B cell (primary cell): ENCODE measurements at regions not wholly inside any gene's neighbourhood (a gene's known extent, or its start where the extent isn't known, plus 50 kb on each side); places are given as distances from the start of the nearest gene placed in this dataset.

ENCODE experiments used
- ATAC-seq: fragments of 200-7000 bp; cut with Tn5 transposase; one replicate; pipeline ENCODE4 v1.10.0; 2021; ENCODE audit warnings: low read depth, mild to moderate bottlenecking, moderate number of reproducible peaks, moderate library complexity
- CTCF ChIA-PET: fragments of 350-600 bp; sonication (Branson Sonifier 250); formaldehyde crosslinking; loops from one replicate; lab custom pipeline; 2021; ENCODE audit warnings: antibody characterized with exemption, inconsistent platforms; lab: Charles Lee
- POLR2A ChIA-PET: fragments of 350-600 bp; sonication (Branson Sonifier 250); formaldehyde crosslinking; loops from one replicate; lab custom pipeline; 2021; ENCODE audit warnings: antibody characterized with exemption; lab: Charles Lee
- DNase-seq: peaks from one replicate; pipeline ENCODE4 v3.0.0; 2013
- H2AFZ ChIP-seq: 2 replicates; pipeline ENCODE4 v1.6.1; 2012; ENCODE audit warnings: mild to moderate bottlenecking, low read depth, low read length; ENCODE audit not compliant: insufficient read depth, poor library complexity, severe bottlenecking
- H3K27ac ChIP-seq, 2 donors: 1 replicate in 1 of 2; 2 replicates in 1 of 2; pipeline ENCODE4 v1.5.1; 2012 to 2013; ENCODE audit warnings: low read length in 2 of 2, mild to moderate bottlenecking in 2 of 2, moderate library complexity in 1 of 2
- H3K27me3 ChIP-seq, 4 experiments: fragments of 200-600 bp in 1 of 4; sonication (generic) in 1 of 4; replicated peaks in 1 of 4; 1 replicate in 2 of 4; 2 replicates in 2 of 4; pipeline versions ENCODE4 v1.6.1 to v1.7.0; 2013 to 2016; ENCODE audit warnings: low read length in 3 of 4, mild to moderate bottlenecking in 2 of 4, mixed read lengths in 1 of 4, moderate library complexity in 1 of 4; ENCODE audit not compliant: insufficient read depth in 4 of 4, control insufficient read depth in 3 of 4; ENCODE audit errors: control extremely low read depth in 1 of 4
- H3K36me3 ChIP-seq, 2 experiments: replicated peaks in 1 of 2; 1 replicate in 1 of 2; 2 replicates in 1 of 2; pipeline versions ENCODE4 v1.6.1 to v1.7.1; 2013; ENCODE audit warnings: low read length in 1 of 2; ENCODE audit not compliant: insufficient read depth in 2 of 2, control insufficient read depth in 1 of 2; ENCODE audit errors: control extremely low read depth in 1 of 2, extremely low read depth in 1 of 2
- H3K4me1 ChIP-seq, 2 donors: fragments of 200-600 bp in 1 of 2; sonication (generic) in 1 of 2; 1 replicate in 1 of 2; 2 replicates in 1 of 2; pipeline versions ENCODE4 v1.5.1 to v1.6.1; 2013 to 2017; ENCODE audit warnings: low read length in 2 of 2; ENCODE audit not compliant: control insufficient read depth in 2 of 2, insufficient read depth in 2 of 2
- H3K4me2 ChIP-seq: replicated peaks from 2 replicates; pipeline ENCODE3; 2012; ENCODE audit warnings: mild to moderate bottlenecking, low read depth, low read length; ENCODE audit not compliant: poor library complexity, severe bottlenecking
- H3K4me3 ChIP-seq, 5 experiments: fragments of 200-600 bp in 1 of 5; sonication (generic) in 1 of 5; 1 replicate in 3 of 5; 2 replicates in 2 of 5; pipeline versions ENCODE4 v1.5.1 to v1.7.0; 2011 to 2016; ENCODE audit warnings: low read length in 4 of 5, mild to moderate bottlenecking in 4 of 5, low read depth in 2 of 5, control low read depth in 1 of 5, moderate library complexity in 1 of 5; ENCODE audit not compliant: insufficient read depth in 1 of 5; ENCODE audit errors: control extremely low read depth in 1 of 5, extremely low read depth in 1 of 5
- H3K79me2 ChIP-seq: fragments of 200-600 bp; sonication (generic); one replicate; pipeline ENCODE4 v1.6.0; 2016; ENCODE audit warnings: low read length; ENCODE audit not compliant: control insufficient read depth, insufficient read depth
- H3K9ac ChIP-seq: fragments of 200-600 bp; sonication (generic); 2 replicates; pipeline ENCODE4 v1.6.1; 2017; ENCODE audit warnings: mild to moderate bottlenecking, low read length, moderate library complexity
- H3K9me3 ChIP-seq, 3 donors: one replicate each; pipeline versions ENCODE4 v1.6.1 to v1.7.1; 2013; ENCODE audit warnings: low read length in 2 of 3; ENCODE audit not compliant: control insufficient read depth in 2 of 3, insufficient read depth in 1 of 3; ENCODE audit errors: control extremely low read depth in 1 of 3
- H4K20me1 ChIP-seq: 2 replicates; pipeline ENCODE4 v1.6.0; 2012; ENCODE audit warnings: mild to moderate bottlenecking, low read length; ENCODE audit not compliant: insufficient read depth, control insufficient read depth, poor library complexity, severe bottlenecking
- H3K27ac Mint-ChIP-seq: one replicate; pipeline ENCODE4 v1.8.0; 2021; ENCODE audit warnings: mixed read lengths
- H3K27me3 Mint-ChIP-seq: one replicate; pipeline ENCODE4 v1.8.0; 2021; ENCODE audit warnings: mixed read lengths
- H3K4me1 Mint-ChIP-seq: one replicate; pipeline ENCODE4 v1.8.0; 2021; ENCODE audit warnings: mixed read lengths
- H3K4me3 Mint-ChIP-seq: one replicate; pipeline ENCODE4 v1.8.0; 2021; ENCODE audit warnings: mixed read lengths
- H3K9me3 Mint-ChIP-seq: one replicate; pipeline ENCODE4 v1.8.0; 2022; ENCODE audit warnings: mixed read lengths; ENCODE audit not compliant: insufficient read depth
- CTCF ChIP-seq: fragments of 200-600 bp; IDR thresholded peaks from one replicate; pipeline ENCODE4 v1.8.0; 2022; ENCODE audit warnings: antibody characterized with exemption, mild to moderate bottlenecking
- EZH2 ChIP-seq: IDR thresholded peaks from 2 replicates; pipeline ENCODE4 v1.6.1; 2012; ENCODE audit warnings: borderline replicate concordance, low read depth, mild to moderate bottlenecking, moderate library complexity, low read length; ENCODE audit not compliant: insufficient read depth, poor library complexity, severe bottlenecking
- WGBS: methylation state at CpG from one replicate; pipeline ENCODE4 v1.1.5; 2013; ENCODE audit warnings: missing lambda C conversion rate; ENCODE audit not compliant: insufficient coverage; 5-methylcytosine and 5-hydroxymethylcytosine counted together
- intact Hi-C: fragments of 100-400 bp; cut with micrococcal nuclease; formaldehyde crosslinking; loops from one replicate; pipeline ENCODE4 v1.10.0; 2022

- 94% methylated on average over 9 of the region's 15 CpGs for WGBS
- Histone ChIP-seq H2AFZ (no peak overlapping the region), H3K4me3 (no peak overlapping the region), H3K27me3 (no peaks in the 10 kb centered on the region), H3K27ac (no peak overlapping the region), H3K4me2 (no peak overlapping the region), H3K79me2 (no peaks in the 10 kb centered on the region), H3K4me1 (no peaks in the 10 kb centered on the region), H3K9me3 (peaks cover 0 to 9% (median 0%) of the 10 kb centered on the region in 3 donors), H3K36me3 (no peaks in the 10 kb centered on the region), H4K20me1 (no peaks in the 10 kb centered on the region), H3K9ac (no peak overlapping the region)
- ATAC-seq (no peak), DNase-seq (no peak)
- Mint-ChIP-seq H3K27ac (no peak overlapping the region), H3K9me3 (no peaks in the 10 kb centered on the region), H3K27me3 (no peaks in the 10 kb centered on the region), H3K4me3 (no peak overlapping the region), H3K4me1 (no peaks in the 10 kb centered on the region)
- intact Hi-C loops: no loop called here
- TF ChIP-seq CTCF (no peak), EZH2 (no peak)
- POLR2A ChIA-PET: no interaction called here
- CTCF ChIA-PET: no interaction called here
Measured at GRCh38 chr4:183014361-183015084, 84.5 kb upstream of the WWC2 start.

GRCh38 chr4:183013730-183014002 lies 85.4 kb upstream of the WWC2 start:
- H3K4me3 Mint-ChIP-seq: no peak overlapping the region
- POLR2A ChIA-PET: no interaction called here
- no peaks in the 10 kb centered on the region for H3K4me1 ChIP-seq
- CTCF ChIA-PET: no interaction called here
- H3K9ac ChIP-seq: no peak overlapping the region
- H3K79me2 ChIP-seq: no peaks in the 10 kb centered on the region
- H3K4me3 ChIP-seq: no peak overlapping the region
- H3K4me1 Mint-ChIP-seq: no peaks in the 10 kb centered on the region
- no peaks in the 10 kb centered on the region for H3K27me3 Mint-ChIP-seq
- no peak overlapping the region for H3K27ac ChIP-seq
- intact Hi-C loops: no loop called here
- H2AFZ ChIP-seq: no peak overlapping the region
- H3K9me3 ChIP-seq: peaks cover 0 to 9% (median 0%) of the 10 kb centered on the region in 3 donors
- TF ChIP-seq CTCF (no peak), EZH2 (no peak)
- H3K9me3 Mint-ChIP-seq: no peaks in the 10 kb centered on the region
- no peaks in the 10 kb centered on the region for H3K27me3 ChIP-seq
- H3K27ac Mint-ChIP-seq: no peak overlapping the region
- WGBS: 82% methylated on average over 10 of the region's 10 CpGs
- H3K4me2 ChIP-seq: no peak overlapping the region
- DNase-seq (no peak), ATAC-seq (no peak)
- H4K20me1 ChIP-seq: no peaks in the 10 kb centered on the region
- H3K36me3 ChIP-seq: no peaks in the 10 kb centered on the region
